IPS-20b (cell line): ENCODE measurements at regions not wholly inside any gene's neighbourhood (a gene's known extent, or its start where the extent isn't known, plus 50 kb on each side); places are given as distances from the start of the nearest gene placed in this dataset.

Source experiments
- H3K27ac ChIP-seq: one replicate; pipeline ENCODE4 v1.5.1; 2013; ENCODE audit warnings: low read length
- H3K27me3 ChIP-seq: 2 replicates; pipeline ENCODE4 v1.6.1; 2013; ENCODE audit warnings: mild to moderate bottlenecking, low read length, inconsistent platforms; ENCODE audit not compliant: insufficient read depth
- H3K36me3 ChIP-seq: 2 replicates; pipeline ENCODE4 v1.6.1; 2013; ENCODE audit warnings: low read depth, mild to moderate bottlenecking, inconsistent platforms, low read length, moderate library complexity; ENCODE audit not compliant: insufficient read depth
- H3K4me1 ChIP-seq: 2 replicates; pipeline ENCODE4 v1.6.1; 2013; ENCODE audit warnings: mild to moderate bottlenecking, control low read depth, inconsistent platforms, low read length, moderate library complexity; ENCODE audit not compliant: insufficient read depth
- H3K4me3 ChIP-seq: 2 replicates; pipeline ENCODE4 v1.5.1; 2013; ENCODE audit warnings: mild to moderate bottlenecking, low read length, inconsistent platforms
- H3K9ac ChIP-seq: 2 replicates; pipeline ENCODE4 v1.6.1; 2013; ENCODE audit warnings: low read depth, mild to moderate bottlenecking, inconsistent platforms, low read length, moderate library complexity
- H3K9me3 ChIP-seq: 2 replicates; pipeline ENCODE4 v1.6.1; 2013; ENCODE audit warnings: mild to moderate bottlenecking, low read depth, low read length, inconsistent platforms; ENCODE audit not compliant: insufficient read depth

GRCh38 chr4:136414981-136415380, 1117.3 kb downstream of the PCDH18 start:
- Histone ChIP-seq H3K9ac (no peak overlapping the region), H3K27ac (no peak overlapping the region), H3K27me3 (no peaks in the 10 kb centered on the region), H3K4me3 (no peak overlapping the region), H3K9me3 (no peaks in the 10 kb centered on the region), H3K36me3 (no peaks in the 10 kb centered on the region), H3K4me1 (no peaks in the 10 kb centered on the region)

GRCh38 chr4:136412708-136413107, 1119.6 kb downstream of the PCDH18 start:
- H3K4me3 ChIP-seq: no peak overlapping the region
- H3K27me3 ChIP-seq: no peaks in the 10 kb centered on the region
- H3K9me3 ChIP-seq: no peaks in the 10 kb centered on the region
- H3K27ac ChIP-seq: no peak overlapping the region
- no peak overlapping the region for H3K9ac ChIP-seq
- H3K36me3 ChIP-seq: no peaks in the 10 kb centered on the region
- no peaks in the 10 kb centered on the region for H3K4me1 ChIP-seq

- no peaks in the 10 kb centered on the region for H3K27me3 ChIP-seq
- no peaks in the 10 kb centered on the region for H3K36me3 ChIP-seq
- no peaks in the 10 kb centered on the region for H3K4me1 ChIP-seq
- H3K27ac ChIP-seq: no peak overlapping the region
- no peak overlapping the region for H3K9ac ChIP-seq
- H3K4me3 ChIP-seq: no peak overlapping the region
- no peaks in the 10 kb centered on the region for H3K9me3 ChIP-seq
These were observed 1131.5 kb downstream of the PCDH18 start for GRCh38 chr4:136400829-136401228.

- Histone ChIP-seq H3K4me3 (no peak overlapping the region), H3K9ac (no peak overlapping the region), H3K9me3 (no peaks in the 10 kb centered on the region), H3K36me3 (no peaks in the 10 kb centered on the region), H3K27ac (no peak overlapping the region), H3K4me1 (no peaks in the 10 kb centered on the region), H3K27me3 (no peaks in the 10 kb centered on the region)
These were observed 1137.0 kb downstream of the PCDH18 start for GRCh38 chr4:136395212-136395722.

GRCh38 chr4:136392576-136392975, 1139.7 kb downstream of the PCDH18 start:
- H3K9me3 ChIP-seq: no peaks in the 10 kb centered on the region
- no peaks in the 10 kb centered on the region for H3K36me3 ChIP-seq
- H3K27ac ChIP-seq: no peak overlapping the region
- H3K4me1 ChIP-seq: no peaks in the 10 kb centered on the region
- H3K9ac ChIP-seq: no peak overlapping the region
- H3K27me3 ChIP-seq: no peaks in the 10 kb centered on the region
- no peak overlapping the region for H3K4me3 ChIP-seq

- Histone ChIP-seq H3K9ac (no peak overlapping the region), H3K4me3 (no peak overlapping the region), H3K27me3 (no peaks in the 10 kb centered on the region), H3K27ac (no peak overlapping the region), H3K36me3 (no peaks in the 10 kb centered on the region), H3K4me1 (no peaks in the 10 kb centered on the region), H3K9me3 (no peaks in the 10 kb centered on the region)
These were observed 1141.5 kb downstream of the PCDH18 start for GRCh38 chr4:136390824-136391223.

GRCh38 chr4:136383082-136383481, 1149.2 kb downstream of the PCDH18 start:
- Histone ChIP-seq H3K4me1 (0 out of 2 replicates have a peak, but pooled peaks cover 5% of the 10 kb centered on the region), H3K9ac (no peak overlapping the region), H3K9me3 (no peaks in the 10 kb centered on the region), H3K27me3 (no peaks in the 10 kb centered on the region), H3K27ac (no peak overlapping the region), H3K36me3 (no peaks in the 10 kb centered on the region), H3K4me3 (no peak overlapping the region)

- Histone ChIP-seq H3K27ac (no peak overlapping the region), H3K4me1 (no peaks in the 10 kb centered on the region), H3K9me3 (no peaks in the 10 kb centered on the region), H3K27me3 (no peaks in the 10 kb centered on the region), H3K4me3 (no peak overlapping the region), H3K36me3 (no peaks in the 10 kb centered on the region), H3K9ac (no peak overlapping the region)
These were observed 1161.1 kb downstream of the PCDH18 start for GRCh38 chr4:136371231-136371630.

- H3K9me3 ChIP-seq: no peaks in the 10 kb centered on the region
- no peaks in the 10 kb centered on the region for H3K4me1 ChIP-seq
These were observed 1163.2 kb downstream of the PCDH18 start for GRCh38 chr4:136369073-136369472.

GRCh38 chr4:136357556-136357955, 1174.7 kb downstream of the PCDH18 start:
- Histone ChIP-seq H3K9me3 (no peaks in the 10 kb centered on the region), H3K27me3 (no peaks in the 10 kb centered on the region), H3K36me3 (no peaks in the 10 kb centered on the region), H3K4me1 (no peaks in the 10 kb centered on the region), H3K4me3 (no peak overlapping the region), H3K27ac (no peak overlapping the region), H3K9ac (no peak overlapping the region)

More at GRCh38 chr4:136369073-136369472, 1163.2 kb downstream of the PCDH18 start:
- Histone ChIP-seq H3K4me3 (no peak overlapping the region), H3K27me3 (no peaks in the 10 kb centered on the region), H3K27ac (no peak overlapping the region), H3K9ac (no peak overlapping the region), H3K36me3 (no peaks in the 10 kb centered on the region)

- Histone ChIP-seq H3K27ac (no peak overlapping the region), H3K9ac (no peak overlapping the region), H3K27me3 (no peaks in the 10 kb centered on the region), H3K36me3 (no peaks in the 10 kb centered on the region), H3K9me3 (no peaks in the 10 kb centered on the region), H3K4me3 (no peak overlapping the region), H3K4me1 (no peaks in the 10 kb centered on the region)
These were observed 1176.3 kb downstream of the PCDH18 start for GRCh38 chr4:136355970-136356369.

- H3K36me3 ChIP-seq: no peaks in the 10 kb centered on the region
- H3K9me3 ChIP-seq: no peaks in the 10 kb centered on the region
- H3K27ac ChIP-seq: no peak overlapping the region
These were observed 1189.0 kb downstream of the PCDH18 start for GRCh38 chr4:136343340-136343739.

More at GRCh38 chr4:136343340-136343739, 1189.0 kb downstream of the PCDH18 start:
- H3K9ac ChIP-seq: no peak overlapping the region
- no peak overlapping the region for H3K4me3 ChIP-seq
- H3K4me1 ChIP-seq: no peaks in the 10 kb centered on the region
- no peaks in the 10 kb centered on the region for H3K27me3 ChIP-seq
